ENCODE measurements at regions not wholly inside any gene's neighbourhood (a gene's known extent, or its start where the extent isn't known, plus 50 kb on each side); places are given as distances from the start of the nearest gene placed in this dataset.

DNA sequence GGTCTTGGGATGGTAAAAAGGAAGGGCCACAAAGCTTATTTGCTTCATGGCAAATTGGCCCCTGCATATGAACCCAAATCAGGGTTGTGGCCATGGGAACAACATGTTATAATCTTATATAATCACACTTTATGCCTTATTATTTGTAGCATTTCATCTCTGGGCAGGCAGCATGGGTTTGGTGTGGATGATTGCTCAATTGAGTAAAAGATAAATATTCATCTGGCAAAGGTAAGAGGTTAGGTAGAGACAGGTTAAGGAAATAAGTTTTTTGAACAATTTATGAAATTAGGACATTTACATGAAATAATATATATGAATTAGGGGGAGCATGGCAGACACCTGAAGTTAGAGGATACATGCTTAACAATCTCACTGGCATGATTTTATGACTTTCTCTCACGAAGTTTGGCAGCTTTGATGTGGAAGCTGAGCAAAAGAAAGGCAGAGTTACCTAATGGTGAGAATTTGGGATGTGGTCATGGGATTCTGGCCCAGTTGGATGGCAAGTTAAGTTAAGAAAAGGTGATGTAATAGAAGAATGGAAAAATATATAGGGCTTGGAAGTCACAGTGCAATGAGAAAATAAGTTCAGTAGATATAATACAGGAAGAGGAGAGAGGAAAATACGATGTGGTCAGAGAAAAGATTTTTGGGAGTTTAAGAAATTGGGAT lies 88.1 kb upstream of the FAM3C start:
- Mint-ChIP-seq H3K9me3 (peaks cover 4% of the 10 kb centered on the region), H3K4me1 (ENCODE audit: unreplicated experiment) (peaks cover 18% of the 10 kb centered on the region), H3K27me3 (no peaks in the 10 kb centered on the region), H3K27ac (no peak overlapping the region), H3K4me3 (no peak overlapping the region), H3K36me3 (no peaks in the 10 kb centered on the region)
- no peak for DNase-seq (ENCODE audit: extremely low spot score, unreplicated experiment)
- TF ChIP-seq, protein P1, sequence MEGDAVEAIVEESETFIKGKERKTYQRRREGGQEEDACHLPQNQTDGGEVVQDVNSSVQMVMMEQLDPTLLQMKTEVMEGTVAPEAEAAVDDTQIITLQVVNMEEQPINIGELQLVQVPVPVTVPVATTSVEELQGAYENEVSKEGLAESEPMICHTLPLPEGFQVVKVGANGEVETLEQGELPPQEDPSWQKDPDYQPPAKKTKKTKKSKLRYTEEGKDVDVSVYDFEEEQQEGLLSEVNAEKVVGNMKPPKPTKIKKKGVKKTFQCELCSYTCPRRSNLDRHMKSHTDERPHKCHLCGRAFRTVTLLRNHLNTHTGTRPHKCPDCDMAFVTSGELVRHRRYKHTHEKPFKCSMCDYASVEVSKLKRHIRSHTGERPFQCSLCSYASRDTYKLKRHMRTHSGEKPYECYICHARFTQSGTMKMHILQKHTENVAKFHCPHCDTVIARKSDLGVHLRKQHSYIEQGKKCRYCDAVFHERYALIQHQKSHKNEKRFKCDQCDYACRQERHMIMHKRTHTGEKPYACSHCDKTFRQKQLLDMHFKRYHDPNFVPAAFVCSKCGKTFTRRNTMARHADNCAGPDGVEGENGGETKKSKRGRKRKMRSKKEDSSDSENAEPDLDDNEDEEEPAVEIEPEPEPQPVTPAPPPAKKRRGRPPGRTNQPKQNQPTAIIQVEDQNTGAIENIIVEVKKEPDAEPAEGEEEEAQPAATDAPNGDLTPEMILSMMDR (conservative IDR thresholded peaks at IDR 0.05), result no peak

DNA sequence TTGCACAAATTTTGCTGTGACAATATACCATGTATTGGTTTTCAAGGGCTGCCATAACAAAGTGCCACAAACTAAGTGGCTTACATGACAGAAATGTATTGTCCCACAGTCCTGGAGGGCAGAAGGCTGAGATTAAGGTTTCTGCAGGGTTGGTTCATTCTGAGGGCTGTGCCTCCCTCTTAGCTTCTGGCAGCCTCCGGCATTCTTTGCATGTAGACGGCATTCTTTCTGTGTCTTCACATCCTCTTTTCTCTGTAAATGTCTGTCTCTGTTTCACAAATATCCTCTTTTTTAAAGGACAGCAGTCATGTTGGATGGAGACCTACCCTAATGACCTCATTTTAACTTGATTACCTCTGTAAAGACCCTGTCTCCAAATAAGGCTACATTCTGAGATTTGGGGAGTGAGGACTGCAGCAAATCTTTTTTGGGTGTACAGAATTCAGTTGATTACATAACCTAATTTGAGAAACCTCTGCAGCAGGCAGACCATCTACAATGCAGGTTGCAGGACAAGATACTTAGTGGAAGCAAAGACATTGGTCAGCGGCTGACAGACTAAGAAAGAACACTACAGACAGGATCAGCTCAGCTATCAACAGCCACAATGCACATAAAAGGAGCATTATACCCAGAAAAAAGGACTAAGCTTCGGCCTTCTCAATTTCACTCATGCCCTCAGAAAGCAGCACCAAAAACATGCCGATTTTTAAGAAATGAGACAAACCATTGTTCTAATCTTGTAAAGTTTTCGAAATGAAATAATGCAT lies 84.6 kb upstream of the FAM3C start:
- H3K27ac Mint-ChIP-seq, result peak overlapping the region; percentile 43
- no peak for DNase-seq (ENCODE audit: extremely low spot score, unreplicated experiment)
- peaks cover 4% of the 10 kb centered on the region for H3K9me3 Mint-ChIP-seq
- no peaks in the 10 kb centered on the region for H3K36me3 Mint-ChIP-seq
- no peaks in the 10 kb centered on the region for H3K27me3 Mint-ChIP-seq
- TF ChIP-seq, protein P1 (conservative IDR thresholded peaks at IDR 0.05), result no peak
- H3K4me3 Mint-ChIP-seq, result peak overlapping the region; percentile 18
- H3K4me1 Mint-ChIP-seq (ENCODE audit: unreplicated experiment), result peaks cover 15% of the 10 kb centered on the region

DNA sequence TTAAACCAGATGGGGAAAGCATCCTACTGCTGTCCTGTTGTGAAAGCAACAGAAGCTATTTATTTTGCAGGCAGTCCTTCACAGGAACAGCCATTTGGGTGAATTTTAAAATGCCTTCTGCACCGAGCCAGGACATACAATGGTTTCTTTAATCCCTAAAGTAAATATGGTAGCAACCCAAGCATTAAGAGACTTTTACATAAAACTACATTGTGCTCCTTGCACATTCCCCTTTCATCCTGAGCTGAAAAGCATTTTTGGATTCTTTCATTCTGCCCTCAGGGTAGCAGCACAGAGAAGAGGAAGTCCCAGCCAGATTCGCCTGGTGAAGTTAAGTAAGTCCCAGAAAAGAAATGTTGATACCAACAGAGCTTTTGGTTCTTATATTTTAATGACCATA lies 84.0 kb upstream of the FAM3C start:
- no peaks in the 10 kb centered on the region for H3K27me3 Mint-ChIP-seq
- peak overlapping the region; percentile 18 for H3K4me3 Mint-ChIP-seq
- H3K27ac Mint-ChIP-seq, result peak overlapping the region; percentile 43
- H3K9me3 Mint-ChIP-seq, result no peaks in the 10 kb centered on the region
- H3K4me1 Mint-ChIP-seq (ENCODE audit: unreplicated experiment), result peaks cover 15% of the 10 kb centered on the region
- DNase-seq (ENCODE audit: extremely low spot score, unreplicated experiment), result no peak
- H3K36me3 Mint-ChIP-seq, result no peaks in the 10 kb centered on the region
- TF ChIP-seq, protein P1 (conservative IDR thresholded peaks at IDR 0.05), result no peak

DNA sequence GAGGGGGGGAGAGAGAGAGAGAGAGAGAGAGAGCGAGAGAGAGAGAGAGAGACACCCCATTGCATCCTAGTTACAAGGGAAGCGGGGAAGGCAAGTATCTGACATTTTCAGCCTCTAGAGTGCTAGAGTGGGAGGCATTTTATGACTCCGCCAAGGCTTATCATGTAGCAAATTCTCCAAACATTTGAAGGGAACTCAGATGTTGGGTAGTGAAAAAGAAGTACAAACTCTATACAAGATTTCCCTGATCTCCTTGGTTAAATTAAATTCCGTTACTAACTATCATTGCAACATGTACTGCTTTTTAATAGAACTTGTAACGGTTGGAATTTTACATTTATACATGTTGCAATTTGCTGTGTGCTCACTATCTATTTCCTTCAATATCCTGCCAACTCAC lies 83.4 kb upstream of the FAM3C start:
- no peaks in the 10 kb centered on the region for H3K9me3 Mint-ChIP-seq
- TF ChIP-seq, protein P1 (conservative IDR thresholded peaks at IDR 0.05), result no peak
- H3K27me3 Mint-ChIP-seq, result no peaks in the 10 kb centered on the region
- no peak overlapping the region for H3K4me3 Mint-ChIP-seq
- no peak for DNase-seq (ENCODE audit: extremely low spot score, unreplicated experiment)
- no peaks in the 10 kb centered on the region for H3K36me3 Mint-ChIP-seq
- H3K27ac Mint-ChIP-seq, result no peak overlapping the region
- H3K4me1 Mint-ChIP-seq (ENCODE audit: unreplicated experiment), result peaks cover 15% of the 10 kb centered on the region

DNA sequence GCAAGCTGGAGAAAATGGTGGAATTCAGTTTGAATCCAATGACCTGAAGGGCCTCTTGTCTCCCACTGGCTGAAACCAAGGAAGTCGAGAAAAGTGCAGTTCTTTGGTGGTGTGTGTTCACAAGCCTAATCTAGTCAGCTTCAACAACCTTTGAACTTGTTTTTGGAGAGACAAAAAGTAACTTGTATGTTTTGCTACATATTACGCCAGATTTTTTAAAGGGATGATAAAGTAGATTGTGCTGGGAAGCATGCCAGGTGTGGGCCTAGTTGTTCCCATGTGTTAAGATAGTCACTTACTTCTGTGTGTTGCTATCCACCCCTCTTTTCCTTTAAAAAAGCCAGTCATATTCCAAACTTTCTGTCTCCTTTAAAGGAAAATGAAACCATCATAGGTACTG lies 79.7 kb upstream of the FAM3C start:
- DNase-seq (ENCODE audit: extremely low spot score, unreplicated experiment), result no peak

More for the DNA sequence above, 79.7 kb upstream of the FAM3C start:
- TF ChIP-seq, protein P1 (conservative IDR thresholded peaks at IDR 0.05), result no peak
- Mint-ChIP-seq H3K36me3 (no peaks in the 10 kb centered on the region), H3K4me3 (no peak overlapping the region), H3K4me1 (ENCODE audit: unreplicated experiment) (peaks cover 9% of the 10 kb centered on the region), H3K9me3 (no peaks in the 10 kb centered on the region), H3K27ac (no peak overlapping the region), H3K27me3 (no peaks in the 10 kb centered on the region)

Data from type B pancreatic cell (in vitro differentiated cells).